MCF 10A (cell line): ENCODE measurements at regions not wholly inside any gene's neighbourhood (a gene's known extent, or its start where the extent isn't known, plus 50 kb on each side); places are given as distances from the start of the nearest gene placed in this dataset.

Experiments used
- BruUV-seq: library from RNA; stranded (reverse); fragments of 400-500 nt; replicated peaks from 2 replicates; lab custom pipeline; 2021; lab: Mats Ljungman, UMichigan
- CTCF ChIA-PET: fragments of 300-600 bp; sonication (Branson Sonifier 250); formaldehyde crosslinking; extraction: SDS; loops from one replicate; lab custom pipeline; 2021; ENCODE audit warnings: antibody characterized with exemption, inconsistent platforms; lab: Yijun Ruan, JAX
- POLR2A ChIA-PET: fragments of 300-600, 350-650 bp; sonication (Branson Sonifier 250); formaldehyde crosslinking; extraction: SDS; loops from one replicate; lab custom pipeline; 2020; ENCODE audit warnings: antibody characterized with exemption, inconsistent platforms; lab: Yijun Ruan, JAX
- DNase-seq: peaks from one replicate; pipeline ENCODE4 v3.0.0-alpha.2; 2018; ENCODE audit not compliant: unreplicated experiment
- H3K27ac Mint-ChIP-seq: one replicate; pipeline ENCODE4 v1.8.0; 2022; ENCODE audit warnings: mild to moderate bottlenecking, low read depth, mixed read lengths; ENCODE audit not compliant: unreplicated experiment
- H3K27me3 Mint-ChIP-seq: one replicate; pipeline ENCODE4 v1.8.0; 2022; ENCODE audit warnings: mixed read lengths; ENCODE audit not compliant: insufficient read depth, unreplicated experiment
- H3K36me3 Mint-ChIP-seq: one replicate; pipeline ENCODE4 v1.8.0; 2022; ENCODE audit warnings: mild to moderate bottlenecking, moderate library complexity, mixed read lengths; ENCODE audit not compliant: insufficient read depth, unreplicated experiment
- H3K4me1 Mint-ChIP-seq: one replicate; pipeline ENCODE4 v1.8.0; 2022; ENCODE audit warnings: mixed read lengths; ENCODE audit not compliant: insufficient read depth, unreplicated experiment
- H3K4me3 Mint-ChIP-seq: one replicate; pipeline ENCODE4 v1.8.0; 2022; ENCODE audit warnings: mild to moderate bottlenecking, moderate library complexity, mixed read lengths; ENCODE audit not compliant: unreplicated experiment
- H3K9me3 Mint-ChIP-seq: one replicate; pipeline ENCODE4 v1.8.0; 2022; ENCODE audit warnings: mixed read lengths; ENCODE audit not compliant: unreplicated experiment
- CTCF ChIP-seq: fragments of 200-600 bp; IDR thresholded peaks from one replicate; pipeline ENCODE4 v1.8.0; 2022; ENCODE audit warnings: antibody characterized with exemption, mild to moderate bottlenecking; ENCODE audit not compliant: unreplicated experiment
- intact Hi-C: fragments of 100-400 bp; cut with micrococcal nuclease; formaldehyde crosslinking; loops from 2 replicates; pipeline ENCODE4 v1.14.1; 2022

DNA sequence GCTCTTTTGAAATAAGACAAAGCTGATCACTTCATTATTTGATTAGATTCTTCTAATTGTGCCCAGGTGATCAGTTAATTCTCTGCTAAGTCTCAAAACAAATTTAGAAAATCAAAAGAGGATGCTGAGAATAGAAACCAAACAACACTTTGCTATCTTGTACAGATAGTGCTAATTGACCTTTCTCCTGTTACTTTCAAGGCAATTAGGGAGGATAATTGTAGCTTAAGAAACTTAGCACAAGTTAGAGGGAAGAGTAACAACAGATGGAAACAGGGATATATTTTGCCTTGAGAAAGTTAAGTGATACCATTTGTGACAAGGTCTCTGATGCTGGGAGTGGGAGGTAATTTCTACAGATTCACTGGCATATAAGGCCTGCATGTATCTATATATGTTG is 344.8 kb upstream of the GRM7 start:
- H3K4me3 Mint-ChIP-seq: no peak overlapping the region

DNA sequence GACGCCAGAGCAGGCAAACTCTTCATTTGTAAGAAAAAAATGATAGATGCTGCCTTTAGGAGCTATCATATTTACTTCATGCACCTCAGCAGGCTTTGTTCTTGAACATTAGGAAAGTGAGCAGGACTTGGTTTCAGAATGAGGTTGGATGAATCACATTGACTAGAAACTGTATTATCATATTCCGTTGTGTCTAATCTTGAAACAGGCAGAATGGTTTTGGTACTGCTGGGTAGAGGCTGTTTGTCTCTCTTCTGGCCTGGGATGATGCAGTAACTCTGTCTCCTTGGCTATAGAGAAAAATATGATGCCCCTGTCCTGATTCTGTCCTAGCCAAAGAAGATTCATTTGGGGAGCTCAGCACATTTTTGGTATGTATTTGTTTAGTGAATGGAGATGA is 344.2 kb upstream of the GRM7 start:
- Mint-ChIP-seq H3K9me3 (no peaks in the 10 kb centered on the region), H3K27me3 (no peaks in the 10 kb centered on the region), H3K27ac (no peak overlapping the region), H3K4me3 (no peak overlapping the region), H3K36me3 (no peaks in the 10 kb centered on the region), H3K4me1 (no peaks in the 10 kb centered on the region)
- CTCF ChIA-PET: interaction anchor here (0.5 to 0.7 kb wide), 2 partner anchors 72 to 106 kb away, joined by 3 to 4 read pairs; no protein-coding TSS in a partner anchor
- intact Hi-C loops: no loop called here
- BruUV-seq: no TSS peak
- TF ChIP-seq CTCF: no peak
- POLR2A ChIA-PET: interaction anchor here (1.0 kb wide), 1 partner anchor 154 kb away, joined by 4 read pairs; no protein-coding TSS in a partner anchor
- DNase-seq: no peak

More for the DNA sequence above, 344.8 kb upstream of the GRM7 start:
- Mint-ChIP-seq H3K27ac (no peak overlapping the region), H3K36me3 (no peaks in the 10 kb centered on the region), H3K27me3 (no peaks in the 10 kb centered on the region), H3K9me3 (no peaks in the 10 kb centered on the region), H3K4me1 (no peaks in the 10 kb centered on the region)
- BruUV-seq: no TSS peak
- POLR2A ChIA-PET: interaction anchor here (1.0 kb wide), 1 partner anchor 155 kb away, joined by 4 read pairs; no protein-coding TSS in a partner anchor
- CTCF ChIA-PET: no interaction called here
- DNase-seq: no peak
- no peak for TF ChIP-seq CTCF
- intact Hi-C loops: no loop called here

- DNase-seq: no peak
- no peaks in the 10 kb centered on the region for H3K9me3 Mint-ChIP-seq
- no peak overlapping the region for H3K27ac Mint-ChIP-seq
- intact Hi-C loops: no loop called here
- CTCF ChIA-PET: interaction anchor here (0.5 to 0.6 kb wide), 3 partner anchors 42 to 904 kb away, joined by 3 to 4 read pairs (median 3); no protein-coding TSS in a partner anchor
- POLR2A ChIA-PET: interaction anchor here (0.6 kb wide), 1 partner anchor 11 kb away, joined by 3 read pairs; no protein-coding TSS in a partner anchor
- H3K4me1 Mint-ChIP-seq: no peaks in the 10 kb centered on the region
- BruUV-seq: no TSS peak
- no peak for TF ChIP-seq CTCF
- no peaks in the 10 kb centered on the region for H3K27me3 Mint-ChIP-seq
- H3K4me3 Mint-ChIP-seq: no peak overlapping the region
- no peaks in the 10 kb centered on the region for H3K36me3 Mint-ChIP-seq
Observed at GRCh38 chr3:6518709-6519345, 342.1 kb upstream of the GRM7 start.

DNA sequence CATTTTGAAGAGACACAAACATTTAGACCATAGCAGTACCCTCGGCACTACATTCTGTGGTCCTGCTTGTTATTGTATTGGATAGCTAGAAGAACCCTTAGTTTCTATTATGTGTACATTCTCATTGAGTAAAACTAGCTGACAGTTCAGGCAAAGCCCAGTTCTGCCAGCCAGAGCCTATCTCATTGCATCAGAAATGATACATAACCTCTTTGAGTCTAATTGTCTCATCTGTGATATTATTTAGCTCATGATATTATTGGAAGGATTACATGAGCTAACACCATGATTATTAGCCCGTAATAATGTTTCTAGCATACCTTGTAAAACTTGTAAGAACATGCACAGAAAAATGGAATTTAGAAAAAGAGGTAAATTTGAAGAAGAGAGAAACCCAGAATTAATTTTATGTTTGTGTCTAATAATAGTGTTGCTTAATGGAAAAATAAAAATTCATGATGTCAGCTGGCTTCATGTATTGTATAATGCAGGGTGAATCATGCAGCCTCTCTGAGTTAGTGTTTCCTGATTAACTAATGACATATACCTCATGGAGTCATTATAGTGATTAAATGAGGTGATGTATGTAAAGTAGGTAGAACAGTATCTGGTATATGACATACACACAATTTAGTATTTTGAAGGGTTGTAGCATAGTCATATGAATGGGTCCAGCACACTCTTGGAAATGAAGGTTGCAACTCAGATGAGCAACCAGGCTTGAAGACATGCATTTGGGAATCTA is 339.4 kb upstream of the GRM7 start:
- POLR2A ChIA-PET: interaction anchor here (0.6 kb wide), 1 partner anchor 10 kb away, joined by 3 read pairs; no protein-coding TSS in a partner anchor
- no peak for DNase-seq

More for the DNA sequence above, 339.4 kb upstream of the GRM7 start:
- Mint-ChIP-seq H3K4me3 (no peak overlapping the region), H3K4me1 (no peaks in the 10 kb centered on the region), H3K9me3 (no peaks in the 10 kb centered on the region), H3K36me3 (no peaks in the 10 kb centered on the region), H3K27me3 (no peaks in the 10 kb centered on the region), H3K27ac (no peak overlapping the region)
- CTCF ChIA-PET: interaction anchor here (0.6 to 1.0 kb wide), 4 partner anchors 11 to 1096 kb away, joined by 3 to 4 read pairs (median 3); no protein-coding TSS in a partner anchor
- no peak for TF ChIP-seq CTCF
- BruUV-seq: no TSS peak
- intact Hi-C loops: no loop called here
